SH-SY5Y (cell line): ENCODE measurements at regions not wholly inside any gene's neighbourhood (a gene's known extent, or its start where the extent isn't known, plus 50 kb on each side); places are given as distances from the start of the nearest gene placed in this dataset.

ENCODE experiments used
- GATA2 ChIP-seq: IDR thresholded peaks from 2 replicates; pipeline ENCODE4 v1.6.1; 2011; ENCODE audit warnings: mild to moderate bottlenecking, low read depth, low read length
- GATA3 ChIP-seq: IDR thresholded peaks from 2 replicates; pipeline ENCODE4 v1.6.1; 2011; ENCODE audit warnings: low read depth, mild to moderate bottlenecking, low read length, moderate library complexity

DNA sequence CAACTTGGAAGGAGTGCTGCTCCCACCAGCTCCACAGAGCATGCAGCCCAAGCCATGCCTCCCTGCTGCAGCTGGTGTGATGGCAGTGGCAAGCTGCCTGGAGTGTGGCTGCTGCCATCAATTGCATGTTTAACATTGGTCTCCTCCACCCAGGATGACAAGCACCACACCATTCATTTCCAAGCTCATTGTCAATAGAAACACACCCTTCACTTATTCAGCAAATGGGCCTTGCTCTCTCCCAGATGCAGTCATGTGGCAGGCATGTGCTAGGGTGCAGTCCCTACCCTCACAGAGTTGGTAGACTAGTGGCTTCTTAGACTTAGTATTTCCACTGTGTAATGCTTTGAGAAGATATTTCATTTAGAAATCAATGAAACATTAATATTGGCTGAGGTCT, 70.8 kb upstream of the FGF14 start:
- TF ChIP-seq GATA3 (no peak), GATA2 (no peak)
